Skeletal muscle satellite cell (primary cell): ENCODE measurements at regions not wholly inside any gene's neighbourhood (a gene's known extent, or its start where the extent isn't known, plus 50 kb on each side); places are given as distances from the start of the nearest gene placed in this dataset.

ENCODE experiments used
- H3K27me3 ChIP-seq: 2 replicates; pipeline ENCODE4 v1.7.0; 2013; ENCODE audit warnings: low read length; ENCODE audit not compliant: control insufficient read depth, insufficient read depth
- H3K36me3 ChIP-seq: 2 replicates; pipeline ENCODE4 v1.7.0; 2013; ENCODE audit warnings: mild to moderate bottlenecking, control low read depth, low read length; ENCODE audit not compliant: insufficient read depth
- H3K4me1 ChIP-seq: 2 replicates; pipeline ENCODE4 v1.7.0; 2013; ENCODE audit warnings: low read length; ENCODE audit not compliant: control insufficient read depth, insufficient read depth
- H3K4me2 ChIP-seq: 2 replicates; pipeline ENCODE4 v1.7.0; 2013; ENCODE audit warnings: mild to moderate bottlenecking, low read length
- H3K4me3 ChIP-seq: 2 replicates; pipeline ENCODE4 v1.7.0; 2013; ENCODE audit warnings: low read length
- H3K9ac ChIP-seq: 2 replicates; pipeline ENCODE4 v1.7.0; 2013; ENCODE audit warnings: mild to moderate bottlenecking, low read depth, low read length, moderate library complexity
- H3K9me3 ChIP-seq: replicated peaks from 2 replicates; pipeline ENCODE4 v1.7.0; 2013; ENCODE audit warnings: mild to moderate bottlenecking, control low read depth, low read length

DNA sequence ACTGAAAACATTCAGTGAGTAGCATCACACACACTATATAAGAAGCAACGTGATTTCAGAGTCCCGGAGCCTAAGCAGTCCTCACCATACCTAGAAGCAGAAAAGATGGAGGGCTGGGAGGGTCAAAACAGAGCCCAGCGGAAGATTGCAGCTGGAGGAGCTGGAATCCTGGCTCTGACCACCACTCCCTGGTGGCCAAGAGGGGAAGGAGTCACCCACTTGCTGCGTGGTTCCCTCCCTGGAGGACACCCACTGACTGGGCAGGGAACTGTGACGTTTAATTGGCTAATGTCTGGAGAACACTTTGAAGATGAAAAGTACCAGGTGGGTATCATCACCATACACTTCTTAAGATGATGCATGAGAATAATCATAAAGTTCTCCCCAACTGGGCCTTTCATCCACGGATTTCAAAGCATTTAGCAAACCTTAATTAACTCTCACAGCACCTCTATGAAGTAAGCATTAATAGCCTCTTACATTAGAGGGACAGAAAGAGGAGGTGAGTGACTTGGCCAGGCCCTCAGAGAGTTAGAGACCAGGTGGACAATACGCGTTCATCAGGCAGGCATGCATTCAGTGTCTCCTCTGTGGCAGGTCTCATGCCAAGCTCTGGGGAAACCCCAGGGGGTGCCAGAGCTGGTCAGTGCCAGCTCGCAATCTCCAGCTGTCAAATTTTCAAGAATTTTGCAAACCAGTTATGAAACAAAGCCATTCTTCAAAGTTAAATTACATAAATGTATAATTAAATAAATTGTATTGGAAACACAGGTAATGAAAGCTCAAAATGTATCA is 137.9 kb downstream of the AXIN2 start:
- no peak overlapping the region for H3K9ac ChIP-seq
- no peak overlapping the region for H3K4me2 ChIP-seq
- H3K4me1 ChIP-seq, result no peaks in the 10 kb centered on the region
- H3K36me3 ChIP-seq, result no peaks in the 10 kb centered on the region
- no peak overlapping the region for H3K4me3 ChIP-seq
- peaks cover 11% of the 10 kb centered on the region for H3K27me3 ChIP-seq
- H3K9me3 ChIP-seq, result no peaks in the 10 kb centered on the region

DNA sequence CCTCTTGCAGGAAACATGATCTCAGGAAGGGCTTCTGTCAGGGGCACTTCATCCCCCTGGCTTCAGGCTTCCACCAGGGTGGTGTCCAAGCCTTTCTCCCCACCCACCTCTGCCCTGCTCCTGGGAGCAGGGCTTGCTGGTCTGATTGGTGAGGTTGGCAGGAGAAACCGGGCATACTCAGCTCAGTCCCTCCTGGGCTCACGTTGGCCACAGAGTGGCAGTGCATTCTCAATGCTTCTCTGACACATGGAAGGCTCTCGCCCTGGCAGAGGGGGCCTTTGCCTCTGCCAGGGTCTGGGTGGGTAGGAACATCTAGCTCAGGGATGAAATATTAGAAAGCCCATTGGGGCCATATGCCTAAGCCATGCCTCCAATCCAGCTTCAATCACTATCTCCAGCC is 142.8 kb downstream of the AXIN2 start:
- Histone ChIP-seq H3K4me1 (no peaks in the 10 kb centered on the region), H3K4me2 (no peak overlapping the region), H3K9me3 (no peaks in the 10 kb centered on the region), H3K4me3 (no peak overlapping the region), H3K9ac (no peak overlapping the region), H3K27me3 (peaks cover 14% of the 10 kb centered on the region), H3K36me3 (no peaks in the 10 kb centered on the region)

DNA sequence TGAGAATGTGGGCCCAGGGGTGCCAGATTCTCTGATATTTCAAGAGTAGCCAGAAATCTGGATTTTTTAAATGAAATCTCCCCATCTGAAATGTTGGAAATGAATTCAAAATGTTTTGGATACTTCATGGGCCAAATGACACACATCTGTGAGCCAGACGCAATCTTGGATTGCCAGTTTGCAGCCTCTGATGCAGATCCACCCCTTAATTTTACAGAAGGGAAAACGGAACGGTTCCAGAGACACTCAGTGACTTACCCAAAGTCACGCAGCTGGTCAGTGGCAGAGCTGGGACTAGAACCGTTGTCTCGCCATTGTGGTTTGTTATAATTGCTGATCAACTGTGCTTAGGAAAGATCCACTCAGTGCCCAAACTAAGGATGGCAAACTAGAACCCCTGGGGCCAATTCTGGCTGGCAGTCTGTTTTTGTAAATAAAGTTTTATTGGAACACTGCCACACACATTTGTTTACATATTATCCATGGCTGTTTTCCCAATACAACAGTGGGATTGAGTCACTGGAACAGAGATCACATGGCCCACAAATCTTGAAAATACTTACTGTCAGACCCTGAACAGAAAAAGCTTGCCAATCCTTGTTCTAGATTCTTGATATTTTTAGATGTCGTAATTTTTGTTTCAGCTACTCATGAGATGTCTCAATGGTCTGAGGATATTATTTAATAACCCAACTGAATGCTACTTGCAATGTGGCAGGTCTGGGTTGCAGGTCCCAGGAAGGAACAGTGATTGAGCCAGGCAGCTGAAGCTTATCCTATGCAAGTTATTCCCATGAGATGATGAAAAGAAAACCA is 143.8 kb downstream of the AXIN2 start:
- Histone ChIP-seq H3K4me1 (no peaks in the 10 kb centered on the region), H3K9me3 (no peaks in the 10 kb centered on the region), H3K9ac (no peak overlapping the region), H3K36me3 (no peaks in the 10 kb centered on the region), H3K4me3 (no peak overlapping the region), H3K4me2 (no peak overlapping the region), H3K27me3 (peaks cover 14% of the 10 kb centered on the region)

DNA sequence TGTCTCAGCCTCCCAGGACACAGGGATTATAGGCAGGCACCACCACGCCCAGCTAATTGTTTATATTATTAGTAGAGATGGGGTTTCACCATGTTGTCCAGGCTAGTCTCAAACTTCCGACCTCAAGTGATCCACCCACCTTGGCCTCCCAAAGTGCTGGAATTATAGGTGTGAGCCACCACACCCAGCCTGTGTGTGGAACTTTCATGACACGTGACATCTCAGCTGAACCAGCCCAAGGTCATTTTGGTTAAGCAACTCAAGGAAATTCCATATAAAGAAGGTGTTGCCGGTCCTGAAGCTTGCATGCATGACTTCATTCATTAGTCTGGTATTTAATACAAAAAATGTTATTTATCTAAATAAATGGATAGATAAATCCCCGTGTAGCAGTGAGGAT is 145.5 kb downstream of the AXIN2 start:
- H3K4me3 ChIP-seq, result no peak overlapping the region
- no peak overlapping the region for H3K9ac ChIP-seq
- no peaks in the 10 kb centered on the region for H3K9me3 ChIP-seq
- no peaks in the 10 kb centered on the region for H3K36me3 ChIP-seq
- H3K27me3 ChIP-seq, result peaks cover 11% of the 10 kb centered on the region
- H3K4me1 ChIP-seq, result no peaks in the 10 kb centered on the region
- H3K4me2 ChIP-seq, result no peak overlapping the region

DNA sequence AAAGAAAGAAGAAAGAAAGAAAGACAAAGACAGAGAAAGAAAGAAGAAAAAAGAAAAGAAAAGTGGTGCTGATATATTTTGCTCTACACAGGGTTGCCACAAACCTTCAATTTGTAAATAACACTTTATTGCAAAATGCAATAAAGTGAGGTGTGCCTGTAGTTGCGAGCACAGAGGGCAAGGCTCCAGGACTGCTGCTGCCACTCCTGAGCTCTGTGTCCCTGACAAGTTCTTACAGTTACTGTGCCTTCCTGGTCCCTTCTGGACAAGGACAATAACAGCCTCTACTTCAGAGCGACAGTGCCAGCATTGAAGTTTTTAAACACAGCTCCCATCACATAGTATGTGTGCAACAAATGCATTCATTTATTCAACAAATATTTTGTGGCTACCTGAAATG is 148.1 kb downstream of the AXIN2 start:
- Histone ChIP-seq H3K36me3 (no peaks in the 10 kb centered on the region), H3K4me2 (no peak overlapping the region), H3K9me3 (no peaks in the 10 kb centered on the region), H3K9ac (no peak overlapping the region), H3K4me3 (no peak overlapping the region), H3K4me1 (no peaks in the 10 kb centered on the region), H3K27me3 (peaks cover 8% of the 10 kb centered on the region)

DNA sequence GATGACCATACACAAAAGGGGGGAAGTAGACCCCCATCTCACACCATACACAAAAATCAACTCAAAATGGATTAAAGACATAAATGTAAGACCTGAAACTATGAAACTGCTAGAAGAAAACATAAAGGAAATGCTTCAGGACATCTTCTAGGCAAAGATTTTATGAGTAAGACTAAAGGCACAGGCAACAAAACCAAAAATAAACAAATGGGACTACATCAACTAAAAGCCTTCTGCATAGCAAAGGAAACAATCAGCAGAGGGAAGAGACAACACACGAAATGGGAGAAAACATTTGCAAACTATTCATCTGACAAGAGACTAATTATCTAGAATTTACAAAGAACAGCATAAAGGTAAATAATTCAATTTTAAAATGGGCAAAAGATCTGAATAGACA is 152.1 kb downstream of the AXIN2 start:
- Histone ChIP-seq H3K4me1 (no peaks in the 10 kb centered on the region), H3K9ac (no peak overlapping the region), H3K9me3 (no peaks in the 10 kb centered on the region), H3K4me3 (no peak overlapping the region), H3K27me3 (peaks cover 4% of the 10 kb centered on the region), H3K36me3 (no peaks in the 10 kb centered on the region), H3K4me2 (no peak overlapping the region)

DNA sequence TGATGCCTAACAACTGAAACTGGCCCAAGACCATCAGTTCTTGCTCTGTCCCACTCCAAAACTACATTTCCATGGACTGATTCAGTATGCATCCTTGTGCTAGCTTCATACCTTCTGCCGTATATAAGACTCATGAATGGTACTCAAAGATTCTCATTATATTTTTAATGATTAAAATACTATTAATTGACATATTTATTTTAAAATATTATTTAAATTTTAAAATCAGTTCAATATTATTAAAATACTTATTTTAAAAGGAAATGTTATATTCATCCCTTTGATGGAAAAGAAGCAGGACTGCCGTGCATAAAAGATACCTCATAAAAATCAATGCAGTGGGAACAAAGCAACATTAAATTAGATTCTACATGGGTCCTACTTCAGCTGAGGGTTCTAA is 153.4 kb downstream of the AXIN2 start:
- H3K9me3 ChIP-seq, result no peaks in the 10 kb centered on the region
- peaks cover 8% of the 10 kb centered on the region for H3K27me3 ChIP-seq
- H3K36me3 ChIP-seq, result no peaks in the 10 kb centered on the region
- no peak overlapping the region for H3K9ac ChIP-seq
- no peak overlapping the region for H3K4me2 ChIP-seq
- no peak overlapping the region for H3K4me3 ChIP-seq
- H3K4me1 ChIP-seq, result no peaks in the 10 kb centered on the region

DNA sequence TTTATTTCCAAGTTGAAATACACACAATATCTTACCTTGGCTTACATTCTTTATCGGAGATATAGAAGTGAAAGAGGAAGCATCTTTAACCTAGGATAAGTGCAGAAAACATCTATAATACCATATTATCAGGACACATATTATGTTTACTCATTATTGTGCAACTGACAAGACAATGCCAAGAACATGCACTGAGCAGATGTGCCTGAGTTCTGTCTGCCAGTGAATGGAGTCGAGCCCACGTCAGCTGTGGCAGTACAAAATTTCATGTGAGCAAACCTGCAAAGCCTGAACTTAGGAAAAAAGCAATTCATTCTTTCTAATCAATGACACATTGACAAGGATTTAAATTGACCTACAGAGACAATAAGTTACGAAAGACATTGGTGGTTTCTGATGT is 154.4 kb downstream of the AXIN2 start:
- Histone ChIP-seq H3K4me2 (no peak overlapping the region), H3K36me3 (no peaks in the 10 kb centered on the region), H3K9ac (no peak overlapping the region), H3K4me3 (no peak overlapping the region), H3K9me3 (no peaks in the 10 kb centered on the region), H3K27me3 (peaks cover 15% of the 10 kb centered on the region), H3K4me1 (no peaks in the 10 kb centered on the region)

DNA sequence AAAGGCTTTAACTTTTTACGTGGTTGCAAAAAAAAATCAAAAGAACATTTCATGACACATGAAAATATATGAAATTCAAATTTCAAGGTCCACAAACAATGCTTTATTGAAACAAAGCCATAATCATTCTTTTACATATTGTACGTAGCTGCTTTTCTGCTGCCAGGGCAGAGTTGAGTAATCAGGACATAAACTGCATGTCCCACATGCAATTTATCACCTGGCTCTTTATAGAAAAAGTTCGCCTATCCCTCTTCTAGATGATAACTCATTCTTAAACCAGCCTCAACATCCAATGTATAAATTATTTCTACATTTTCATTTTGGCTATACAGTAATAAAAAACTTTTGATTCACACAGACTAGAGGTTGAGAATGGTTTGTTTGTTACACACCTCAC is 154.9 kb downstream of the AXIN2 start:
- H3K27me3 ChIP-seq, result peaks cover 19% of the 10 kb centered on the region
- H3K4me3 ChIP-seq, result no peak overlapping the region
- H3K9ac ChIP-seq, result no peak overlapping the region
- H3K9me3 ChIP-seq, result no peaks in the 10 kb centered on the region
- H3K36me3 ChIP-seq, result no peaks in the 10 kb centered on the region
- H3K4me2 ChIP-seq, result no peak overlapping the region
- no peaks in the 10 kb centered on the region for H3K4me1 ChIP-seq

DNA sequence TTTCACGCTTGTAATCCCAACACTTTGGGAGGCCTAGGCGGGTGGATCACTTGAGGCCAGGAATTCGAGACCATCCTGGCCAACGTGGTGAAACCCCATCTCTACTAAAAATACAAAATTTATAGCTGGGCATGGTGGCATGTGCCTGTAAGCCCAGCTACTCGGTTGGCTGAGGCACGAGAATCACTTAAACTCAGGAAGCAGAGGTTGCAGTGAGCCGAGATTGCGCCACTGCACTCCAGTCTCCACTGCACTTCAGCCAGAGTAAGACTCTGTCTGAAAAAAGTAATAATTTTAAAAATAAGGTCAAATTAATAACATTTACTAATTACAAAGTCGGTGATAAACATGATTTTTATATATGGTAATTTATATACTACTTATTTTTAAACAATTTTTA is 155.9 kb downstream of the AXIN2 start:
- no peak overlapping the region for H3K4me3 ChIP-seq
- H3K9ac ChIP-seq, result no peak overlapping the region
- H3K9me3 ChIP-seq, result no peaks in the 10 kb centered on the region
- no peak overlapping the region for H3K4me2 ChIP-seq
- no peaks in the 10 kb centered on the region for H3K4me1 ChIP-seq
- H3K27me3 ChIP-seq, result peaks cover 23% of the 10 kb centered on the region
- H3K36me3 ChIP-seq, result no peaks in the 10 kb centered on the region

DNA sequence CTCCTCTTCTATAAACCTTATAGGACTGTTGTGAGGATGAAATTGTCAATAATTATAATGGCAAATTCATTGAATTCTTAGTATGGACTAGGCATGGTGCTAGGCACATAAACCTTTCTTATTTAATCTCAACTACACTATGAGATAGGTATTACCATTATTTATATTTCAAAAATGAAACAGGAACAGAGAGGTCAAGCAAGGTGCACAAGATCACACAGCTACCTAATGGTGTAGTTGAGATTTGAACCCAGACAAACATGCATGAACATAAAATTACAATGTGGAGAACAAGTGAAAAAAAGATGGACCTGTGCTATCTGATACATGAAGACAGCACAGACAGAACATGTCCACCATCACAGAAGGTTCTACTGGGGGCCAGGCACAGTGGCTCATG is 156.7 kb downstream of the AXIN2 start:
- Histone ChIP-seq H3K9ac (no peak overlapping the region), H3K36me3 (no peaks in the 10 kb centered on the region), H3K27me3 (peaks cover 23% of the 10 kb centered on the region), H3K4me2 (no peak overlapping the region), H3K4me1 (no peaks in the 10 kb centered on the region), H3K4me3 (no peak overlapping the region), H3K9me3 (no peaks in the 10 kb centered on the region)

DNA sequence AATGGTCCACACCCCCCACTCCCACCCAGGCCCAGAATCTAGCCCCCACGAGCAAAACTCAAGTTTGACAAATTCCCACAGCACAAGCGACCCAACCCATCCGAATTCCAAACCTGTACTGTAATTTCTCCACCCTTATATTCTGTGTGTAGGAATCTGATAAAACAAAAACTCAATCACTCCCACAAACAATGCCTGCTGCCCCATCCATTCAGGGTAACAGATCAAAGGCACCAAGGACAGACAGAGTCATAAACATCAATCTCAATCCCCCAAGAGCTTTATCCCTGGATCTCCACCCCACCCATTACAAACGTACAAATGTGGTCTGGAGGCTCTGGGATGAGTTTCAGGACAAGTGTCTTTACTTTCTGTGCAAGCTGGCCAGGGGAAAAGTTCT is 157.8 kb downstream of the AXIN2 start:
- Histone ChIP-seq H3K4me3 (no peak overlapping the region), H3K27me3 (peaks cover 26% of the 10 kb centered on the region), H3K4me1 (no peaks in the 10 kb centered on the region), H3K36me3 (no peaks in the 10 kb centered on the region), H3K9me3 (no peaks in the 10 kb centered on the region), H3K9ac (no peak overlapping the region), H3K4me2 (no peak overlapping the region)
